GM21576 (cell line): ENCODE measurements at regions not wholly inside any gene's neighbourhood (a gene's known extent, or its start where the extent isn't known, plus 50 kb on each side); places are given as distances from the start of the nearest gene placed in this dataset.
"Not testable (repeated sequence)": the region's sequence is repeated elsewhere in the genome, so short reads cannot be mapped to it uniquely, and the experiment has no call there.

ENCODE experiments used
- ATAC-seq: cut with Tn5 transposase; IDR thresholded peaks from one replicate; pipeline ENCODE4 v1.9.1; 2021; ENCODE audit warnings: mild to moderate bottlenecking, moderate library complexity; ENCODE audit not compliant: unreplicated experiment

DNA sequence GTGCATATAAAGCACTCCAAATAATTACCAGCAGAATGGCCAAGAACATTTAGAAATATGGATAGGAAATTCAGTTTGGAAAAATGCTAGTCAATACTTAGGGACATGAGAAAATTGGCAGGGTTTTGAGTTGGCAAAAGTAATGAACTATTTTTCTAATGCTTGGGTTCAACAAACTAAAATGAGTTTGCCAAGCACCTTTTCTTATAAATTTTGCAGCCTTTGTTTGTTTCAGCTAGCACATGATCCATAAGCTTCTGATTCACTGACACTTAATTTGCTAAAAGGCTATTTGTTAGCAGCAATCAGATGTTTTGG lies 324.8 kb downstream of the QKI start:
- no peak for ATAC-seq

- ATAC-seq: peak; percentile 85
These were observed 324.3 kb downstream of the QKI start for GRCh38 chr6:163738725-163739407.

- no peak for ATAC-seq
These were observed 323.8 kb downstream of the QKI start for GRCh38 chr6:163738304-163738703.

DNA sequence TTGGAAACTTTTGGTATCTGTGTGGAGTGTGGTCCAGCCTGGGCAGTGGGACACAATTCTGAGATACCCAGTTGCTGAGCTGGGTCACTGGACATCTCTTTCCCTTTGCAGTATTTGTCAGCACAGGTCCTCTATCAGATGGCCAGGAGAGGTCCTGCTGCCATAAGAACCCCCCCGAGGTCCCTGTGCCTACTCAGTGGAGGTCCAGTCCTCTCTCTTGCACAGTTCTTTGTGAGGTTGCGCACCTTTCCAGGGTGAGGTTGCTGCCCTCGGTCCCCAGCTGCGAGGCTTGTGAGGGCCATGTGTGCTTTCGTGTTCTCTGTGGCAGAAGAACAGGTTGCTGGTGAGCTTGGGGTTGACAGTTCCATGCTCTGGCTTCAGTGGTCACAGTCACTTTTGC lies 320.6 kb downstream of the QKI start:
- ATAC-seq: no peak

DNA sequence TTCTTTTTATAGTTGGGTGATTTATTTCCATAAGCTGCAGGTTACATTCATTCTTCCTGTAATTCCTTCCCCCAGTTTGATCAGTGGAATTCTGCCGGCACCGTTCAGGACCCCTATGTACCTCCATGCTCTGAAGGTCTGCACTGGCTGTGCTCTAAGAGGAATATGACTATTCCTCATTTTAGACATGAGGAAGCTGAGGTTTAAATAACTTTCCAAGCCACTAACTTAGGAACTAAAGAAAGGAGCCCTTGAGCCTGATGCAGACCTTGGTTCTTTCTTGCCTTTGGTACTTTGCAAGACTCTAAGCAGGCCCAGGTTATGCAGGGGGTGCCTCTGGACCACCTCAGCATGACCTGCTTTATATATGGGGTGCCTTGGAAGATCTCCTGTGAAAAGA lies 318.5 kb downstream of the QKI start:
- ATAC-seq: no peak

- no peak for ATAC-seq
These were observed 318.0 kb downstream of the QKI start for GRCh38 chr6:163732479-163732878.

DNA sequence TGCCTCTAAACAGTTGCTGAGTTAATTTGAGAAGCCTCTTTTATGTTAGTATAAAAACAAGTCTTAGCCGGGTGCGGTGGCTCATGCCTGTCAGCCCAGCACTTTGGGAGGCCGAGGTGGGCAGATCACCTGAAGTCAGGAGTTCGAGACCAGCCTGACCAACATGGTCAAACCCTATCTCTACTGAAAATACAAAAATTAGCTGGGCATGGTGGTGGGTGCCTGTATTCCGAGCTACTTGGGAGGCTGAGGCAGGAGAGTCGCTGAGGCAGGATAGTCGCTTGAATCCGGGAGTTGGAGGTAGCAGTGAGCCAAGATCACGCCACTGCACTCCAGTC lies 317.5 kb downstream of the QKI start:
- ATAC-seq: not testable (repeated sequence)

DNA sequence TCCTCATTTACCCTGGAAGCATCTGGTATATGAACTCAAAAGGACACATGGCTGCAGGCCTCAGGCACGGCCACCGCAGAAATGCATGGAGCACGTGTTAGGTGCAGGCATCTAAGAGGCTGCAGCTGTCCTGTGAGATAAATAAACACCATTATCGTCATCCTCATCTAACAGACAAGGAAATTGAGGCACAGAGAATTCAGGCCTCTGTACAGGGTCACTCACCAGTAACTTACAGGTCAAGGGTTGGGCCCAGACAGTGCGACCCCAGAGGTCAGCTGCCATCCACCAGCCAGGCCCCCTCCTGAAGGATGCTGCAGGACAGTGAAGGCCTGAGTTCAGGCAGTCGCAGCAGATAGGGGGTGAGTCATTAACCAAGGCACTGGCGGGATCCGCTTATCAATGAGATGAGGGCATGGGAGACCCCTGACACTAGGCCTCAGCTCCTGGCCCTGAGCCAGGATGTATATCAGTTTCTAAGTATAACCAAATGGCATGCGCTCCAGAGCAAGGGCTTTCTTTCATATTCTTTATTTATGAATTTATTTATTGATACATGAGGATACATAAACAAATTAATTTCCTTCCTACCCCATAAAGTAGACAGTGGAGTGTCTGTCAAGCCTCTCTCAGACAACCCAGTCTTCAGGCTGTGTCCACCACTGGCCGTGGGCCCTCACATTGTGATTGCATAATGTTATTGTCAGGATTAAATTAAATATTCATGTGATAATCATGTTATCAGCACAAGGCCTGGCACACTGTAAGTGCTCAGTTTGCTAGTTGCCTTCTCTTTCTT lies 316.9 kb downstream of the QKI start:
- ATAC-seq: no peak

- no peak for ATAC-seq
These were observed 316.0 kb downstream of the QKI start for GRCh38 chr6:163730246-163731210.

DNA sequence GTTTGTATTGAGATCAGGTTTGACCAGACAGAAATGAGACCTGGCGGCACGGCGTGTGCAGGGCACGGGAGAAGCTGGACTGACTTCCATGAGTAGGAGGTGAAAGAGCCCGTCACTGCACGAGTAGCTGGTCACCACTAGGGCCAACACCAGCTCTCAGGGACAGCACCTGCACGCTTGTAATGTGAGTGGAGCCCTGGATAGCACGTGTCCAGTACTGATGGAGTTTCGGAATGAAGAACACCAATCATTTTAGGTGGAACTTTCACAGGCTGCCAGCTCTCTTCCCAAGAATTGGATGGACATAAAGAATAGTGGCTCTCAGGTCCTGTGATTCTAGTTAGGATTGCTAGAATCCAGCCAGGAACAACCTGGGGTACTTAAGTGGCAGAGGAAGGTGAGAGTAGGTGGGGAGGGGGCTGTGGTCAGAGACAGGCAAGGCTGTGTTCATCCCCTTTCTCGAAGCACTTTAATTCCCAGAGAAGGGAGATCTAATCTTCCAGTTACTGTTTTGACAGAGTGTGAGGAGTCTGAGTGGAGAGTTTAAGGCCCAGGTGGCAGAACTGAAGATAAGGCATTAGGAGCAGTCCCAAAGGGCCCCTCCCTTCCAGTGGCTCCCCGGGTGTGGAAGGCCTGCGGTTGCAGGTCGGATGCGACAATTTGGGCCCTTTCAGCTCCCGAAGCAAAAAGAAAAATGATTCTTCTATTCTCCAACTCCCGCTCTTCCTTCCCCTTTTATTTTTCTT lies 314.8 kb downstream of the QKI start:
- no peak for ATAC-seq

DNA sequence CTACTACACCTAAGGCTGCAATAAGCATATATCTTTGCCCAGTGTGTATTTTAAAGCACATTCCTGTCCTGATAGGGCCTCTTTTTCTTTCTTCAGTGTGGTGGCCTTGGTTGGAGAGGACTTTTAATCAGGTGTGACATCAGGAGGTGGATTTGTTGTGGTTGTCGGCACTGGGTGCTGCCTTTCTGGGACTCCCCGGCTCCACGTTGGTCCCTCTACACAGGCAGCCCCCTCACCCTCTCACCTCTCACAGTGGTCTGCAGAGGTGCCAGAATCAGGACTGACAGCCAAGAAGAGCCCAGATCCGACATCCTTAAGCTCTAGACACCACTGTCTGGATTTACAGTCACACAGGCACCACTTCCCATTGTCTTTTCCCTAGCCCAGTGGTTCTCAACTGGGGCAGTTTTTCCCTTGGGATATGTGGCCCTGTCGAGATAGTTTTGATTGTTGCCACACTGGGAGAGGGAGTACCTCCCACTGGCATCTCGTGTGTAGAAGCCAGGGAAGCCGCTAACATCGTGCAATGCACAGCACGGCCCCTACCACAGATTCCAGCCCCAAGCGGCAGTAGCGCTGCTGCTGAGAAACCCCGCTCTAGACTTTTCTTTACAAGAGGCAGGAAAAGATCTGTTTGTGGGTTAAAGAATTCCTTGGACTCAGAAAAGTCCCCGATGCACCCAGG lies 314.1 kb downstream of the QKI start:
- ATAC-seq: no peak

DNA sequence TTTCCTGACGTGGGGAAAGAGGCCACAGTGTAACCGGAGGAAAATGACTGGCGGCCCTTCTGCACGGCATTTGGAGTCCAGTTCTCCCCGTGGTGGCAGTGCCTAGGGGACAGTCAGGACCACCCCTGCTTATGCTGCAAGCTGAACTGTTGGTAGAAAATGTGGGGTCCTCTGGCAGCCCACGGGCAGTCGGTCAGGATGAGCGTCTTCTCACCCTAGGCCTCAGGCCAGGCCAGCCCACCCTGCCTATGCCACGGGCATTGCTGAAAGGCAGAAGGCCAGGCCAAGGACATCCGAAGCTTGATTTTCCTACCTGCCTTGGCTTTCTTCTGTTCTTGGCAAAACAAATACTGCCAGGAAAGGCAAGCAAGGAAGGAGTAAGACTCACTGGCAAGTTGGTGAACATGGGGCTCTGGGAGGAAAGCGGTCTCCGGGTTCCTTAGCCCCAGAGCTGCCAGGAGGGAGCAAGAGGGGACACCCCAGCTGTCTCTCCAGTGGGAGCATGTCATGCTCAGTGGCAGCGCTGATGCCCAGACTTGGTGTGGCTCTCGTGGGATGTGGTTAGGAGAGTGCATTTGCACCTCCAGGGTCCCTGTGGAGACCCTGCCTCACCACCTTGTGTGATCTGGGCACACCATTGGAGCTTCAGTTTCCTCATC lies 311.6 kb downstream of the QKI start:
- ATAC-seq: no peak

- ATAC-seq: no peak
These were observed 310.8 kb downstream of the QKI start for GRCh38 chr6:163725008-163725941.

DNA sequence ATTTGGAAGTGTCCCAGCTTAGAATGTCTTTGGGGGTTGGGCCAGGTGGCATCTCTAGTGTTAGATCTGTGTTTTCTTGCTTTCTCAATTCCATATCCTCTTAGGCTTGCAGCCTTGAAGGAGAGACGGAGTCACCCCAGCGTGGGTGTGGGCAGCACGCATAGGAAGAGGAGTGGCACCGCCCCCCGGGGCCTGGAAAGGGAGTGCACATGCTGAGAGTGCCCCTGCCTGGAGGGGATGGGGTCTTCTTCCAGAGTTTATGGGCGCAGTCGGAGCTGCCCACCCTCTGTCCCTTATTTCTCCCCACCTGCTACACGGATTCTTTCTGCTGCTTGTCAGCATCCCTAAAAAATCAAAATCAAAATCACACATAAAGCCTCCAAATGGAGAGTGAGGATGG lies 309.7 kb downstream of the QKI start:
- ATAC-seq: no peak

- ATAC-seq: no peak
These were observed 309.2 kb downstream of the QKI start for GRCh38 chr6:163723759-163724158.

DNA sequence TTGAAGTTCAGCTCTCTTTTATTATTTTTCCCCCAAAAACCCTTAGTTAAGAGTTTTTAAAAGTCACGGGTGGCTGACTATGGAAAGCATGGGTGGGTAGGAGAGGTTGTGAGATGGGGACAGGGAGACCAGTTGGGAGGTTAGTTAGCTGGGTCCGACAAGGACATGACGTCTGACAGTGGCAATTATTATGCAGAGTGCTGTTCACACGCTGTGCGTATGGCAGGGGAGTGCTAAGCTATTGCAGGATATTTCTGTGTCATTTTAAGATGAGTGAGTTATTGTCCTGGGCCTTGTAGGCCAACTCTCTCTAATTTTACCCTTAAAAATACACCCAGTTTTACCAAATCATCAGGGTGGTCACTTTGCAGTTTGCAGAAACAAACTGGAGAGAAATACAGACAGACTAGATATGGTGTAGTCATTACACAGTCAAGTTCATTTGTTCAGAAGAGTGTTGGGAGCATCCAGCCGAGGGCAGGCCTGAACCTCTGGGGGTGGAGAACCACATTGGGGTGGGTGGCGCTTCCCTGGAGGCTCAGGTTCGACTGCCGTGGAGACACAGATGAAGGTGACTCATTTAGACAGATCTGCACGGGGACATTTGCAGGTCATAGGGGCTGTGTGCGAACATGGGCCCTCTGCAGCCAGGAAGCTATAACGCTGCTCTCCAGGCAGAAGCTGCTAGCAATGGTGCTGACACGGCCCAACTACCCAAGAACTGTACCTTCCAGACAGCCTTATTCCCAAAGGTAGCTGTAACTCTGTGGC lies 307.6 kb downstream of the QKI start:
- no peak for ATAC-seq

DNA sequence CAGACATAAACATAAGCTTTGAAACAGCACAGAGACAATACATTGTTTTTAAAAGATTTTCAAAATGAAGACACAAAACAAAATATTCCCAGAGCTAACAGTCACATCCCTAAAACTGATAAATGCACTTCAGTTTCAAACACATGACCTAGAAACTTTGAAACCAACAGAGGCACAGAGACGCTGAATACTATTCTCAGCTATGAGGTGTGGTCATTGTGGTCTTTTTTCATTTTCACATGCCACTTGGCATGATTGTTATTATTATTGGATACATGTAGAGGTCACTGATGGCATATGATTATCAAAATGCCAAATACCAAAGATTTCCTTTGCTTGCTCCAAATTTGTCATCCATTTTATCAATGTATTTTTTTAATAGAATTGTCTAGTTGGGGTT lies 306.9 kb downstream of the QKI start:
- no peak for ATAC-seq
